H9 (cell line): ENCODE measurements at regions not wholly inside any gene's neighbourhood (a gene's known extent, or its start where the extent isn't known, plus 50 kb on each side); places are given as distances from the start of the nearest gene placed in this dataset.

Experiments
- DNase-seq: peaks from one replicate; pipeline ENCODE4 v3.0.0-alpha.2; 2017
- H2AFZ ChIP-seq: one replicate; pipeline ENCODE4 v1.6.1; 2013; ENCODE audit warnings: mild to moderate bottlenecking, low read length, control low read depth, moderate library complexity
- H2AK5ac ChIP-seq: 2 replicates; pipeline ENCODE4 v1.6.1; 2013; ENCODE audit warnings: low read length, control low read depth, mixed read lengths; ENCODE audit not compliant: insufficient read length
- H2BK120ac ChIP-seq: one replicate; pipeline ENCODE4 v1.6.1; 2013; ENCODE audit warnings: low read depth, mild to moderate bottlenecking, low read length, control low read depth, inconsistent platforms; ENCODE audit not compliant: poor library complexity, severe bottlenecking
- H2BK12ac ChIP-seq: 2 replicates; pipeline ENCODE4 v1.6.1; 2013; ENCODE audit warnings: low read length, control low read depth, mixed read lengths, low read depth; ENCODE audit not compliant: insufficient read length
- H2BK15ac ChIP-seq: 2 replicates; pipeline ENCODE4 v1.6.1; 2013; ENCODE audit warnings: low read depth, low read length, control low read depth
- H2BK20ac ChIP-seq: one replicate; pipeline ENCODE4 v1.6.1; 2013; ENCODE audit warnings: low read depth, mild to moderate bottlenecking, low read length, control low read depth, inconsistent platforms; ENCODE audit not compliant: poor library complexity, severe bottlenecking
- H2BK5ac ChIP-seq: 2 replicates; pipeline ENCODE4 v1.6.1; 2013; ENCODE audit warnings: low read length, control low read depth, mixed read lengths; ENCODE audit not compliant: insufficient read length
- H3K14ac ChIP-seq: 2 replicates; pipeline ENCODE4 v1.6.1; 2013; ENCODE audit warnings: low read length, control low read depth; ENCODE audit not compliant: insufficient read depth
- H3K18ac ChIP-seq: 2 replicates; pipeline ENCODE4 v1.6.1; 2013; ENCODE audit warnings: low read depth, mild to moderate bottlenecking, mixed read lengths, low read length, control low read depth; ENCODE audit not compliant: insufficient read length
- H3K23ac ChIP-seq: 2 replicates; pipeline ENCODE4 v1.6.1; 2013; ENCODE audit warnings: low read length, control low read depth, mixed read lengths, low read depth; ENCODE audit not compliant: insufficient read length
- H3K23me2 ChIP-seq: 2 replicates; pipeline ENCODE4 v1.6.1; 2013; ENCODE audit warnings: low read depth, mild to moderate bottlenecking, mixed read lengths, low read length, control low read depth; ENCODE audit not compliant: insufficient read length, poor library complexity, severe bottlenecking
- H3K27ac ChIP-seq: 2 replicates; pipeline ENCODE4 v1.5.1; 2013; ENCODE audit warnings: low read length, control low read depth, mixed read lengths, low read depth; ENCODE audit not compliant: insufficient read length
- H3K27me3 ChIP-seq: 2 replicates; pipeline ENCODE4 v1.6.1; 2013; ENCODE audit warnings: low read length, control low read depth, inconsistent platforms; ENCODE audit not compliant: insufficient read depth
- H3K4ac ChIP-seq: 2 replicates; pipeline ENCODE4 v1.6.1; 2013; ENCODE audit warnings: low read depth, mild to moderate bottlenecking, control low read depth, inconsistent platforms, low read length, moderate library complexity
- H3K4me1 ChIP-seq: 2 replicates; pipeline ENCODE4 v1.6.1; 2013; ENCODE audit warnings: low read length, control low read depth, inconsistent platforms; ENCODE audit not compliant: insufficient read depth
- H3K4me2 ChIP-seq: 2 replicates; pipeline ENCODE4 v1.6.1; 2013; ENCODE audit warnings: low read length, control low read depth, mixed read lengths; ENCODE audit not compliant: insufficient read length, insufficient read depth
- H3K56ac ChIP-seq: 2 replicates; pipeline ENCODE4 v1.6.1; 2013; ENCODE audit warnings: low read depth, mild to moderate bottlenecking, mixed read lengths, low read length, control low read depth; ENCODE audit not compliant: insufficient read length
- H3K79me1 ChIP-seq: 2 replicates; pipeline ENCODE4 v1.6.1; 2013; ENCODE audit warnings: low read depth, mild to moderate bottlenecking, moderate library complexity, low read length, control low read depth, inconsistent platforms; ENCODE audit not compliant: insufficient read depth, poor library complexity, severe bottlenecking
- H3K79me2 ChIP-seq: 2 replicates; pipeline ENCODE4 v1.6.1; 2013; ENCODE audit warnings: low read length, control low read depth, inconsistent platforms; ENCODE audit not compliant: insufficient read depth
- H3K9ac ChIP-seq: 2 replicates; pipeline ENCODE4 v1.6.1; 2013; ENCODE audit warnings: low read length, control low read depth, mixed read lengths; ENCODE audit not compliant: insufficient read length; ENCODE audit errors: extremely low read depth
- H3K9me3 ChIP-seq: one replicate; pipeline ENCODE4 v1.6.1; 2013; ENCODE audit warnings: low read depth, low read length, inconsistent platforms; ENCODE audit not compliant: control insufficient read depth
- H3T11ph ChIP-seq: one replicate; pipeline ENCODE4 v1.6.1; 2013; ENCODE audit warnings: mild to moderate bottlenecking, low read length, control low read depth, inconsistent platforms
- H4K20me1 ChIP-seq: one replicate; pipeline ENCODE4 v1.6.1; 2013; ENCODE audit not compliant: control insufficient read depth, insufficient read length, insufficient read depth
- H4K5ac ChIP-seq: 2 replicates; pipeline ENCODE4 v1.6.1; 2013; ENCODE audit warnings: low read depth, mild to moderate bottlenecking, mixed read lengths, low read length, control low read depth; ENCODE audit not compliant: insufficient read length
- H4K8ac ChIP-seq: replicated peaks from 2 replicates; pipeline ENCODE4 v1.6.1; 2013; ENCODE audit warnings: low read length, control low read depth, mixed read lengths, low read depth; ENCODE audit not compliant: insufficient read length
- H4K91ac ChIP-seq: 2 replicates; pipeline ENCODE4 v1.6.1; 2013; ENCODE audit warnings: low read depth, mild to moderate bottlenecking, moderate library complexity, mixed read lengths, low read length, control low read depth; ENCODE audit not compliant: insufficient read length
- H3K27ac Mint-ChIP-seq, 3 experiments: 2 replicates in 2 of 3; 3 replicates in 1 of 3; pipeline ENCODE4 v1.8.0; 2020 to 2021; ENCODE audit warnings: mixed read lengths in 3 of 3, mild to moderate bottlenecking in 1 of 3, moderate library complexity in 1 of 3
- H3K27me3 Mint-ChIP-seq: 2 replicates; pipeline ENCODE4 v1.8.0; 2021; ENCODE audit warnings: low read depth, mild to moderate bottlenecking, moderate library complexity, mixed read lengths
- H3K36me3 Mint-ChIP-seq, 3 experiments: 2 replicates in 2 of 3; 3 replicates in 1 of 3; pipeline ENCODE4 v1.8.0; 2020 to 2021; ENCODE audit warnings: low read depth in 3 of 3, mixed read lengths in 3 of 3; ENCODE audit not compliant: insufficient read depth in 1 of 3
- H3K4me1 Mint-ChIP-seq, 2 experiments: 2 replicates each; pipeline ENCODE4 v1.8.0; 2020; ENCODE audit warnings: mixed read lengths in 2 of 2
- H3K4me3 Mint-ChIP-seq, 2 experiments: 2 replicates in 1 of 2; 3 replicates in 1 of 2; pipeline ENCODE4 v1.8.0; 2020 to 2021; ENCODE audit warnings: mild to moderate bottlenecking in 2 of 2, mixed read lengths in 2 of 2, moderate library complexity in 1 of 2
- H3K9me3 Mint-ChIP-seq, 2 experiments: 2 replicates in 1 of 2; 3 replicates in 1 of 2; pipeline ENCODE4 v1.8.0; 2020; ENCODE audit warnings: mild to moderate bottlenecking in 2 of 2, mixed read lengths in 2 of 2, moderate library complexity in 1 of 2
- CTCF ChIP-seq: fragments of 200-600 bp; sonication (generic); conservative IDR thresholded peaks from 3 replicates; pipeline ENCODE4 v1.8.0; 2021; ENCODE audit warnings: antibody characterized with exemption, mild to moderate bottlenecking
- WGBS: extraction: QIAGEN DNeasy Blood & Tissue Kit; methylation state at CpG from one replicate; pipeline ENCODE4 v1.1.7; 2013; ENCODE audit warnings: missing lambda C conversion rate, low lambda C conversion rate, mixed read lengths; ENCODE audit not compliant: insufficient read length; ENCODE audit errors: extremely low coverage; 5-methylcytosine and 5-hydroxymethylcytosine counted together

- Histone ChIP-seq H3K14ac (no peak overlapping the region), H3K4me2 (no peak overlapping the region), H2BK5ac (no peak overlapping the region), H4K20me1 (no peaks in the 10 kb centered on the region), H3K18ac (no peak overlapping the region), H4K5ac (no peak overlapping the region), H3K23ac (no peak overlapping the region), H3K4ac (no peak overlapping the region), H4K8ac (no peak overlapping the region), H3K79me2 (no peaks in the 10 kb centered on the region), H3K23me2 (no peaks in the 10 kb centered on the region), H2AK5ac (no peak overlapping the region), H2AFZ (no peak overlapping the region), H3K27ac (no peak overlapping the region), H2BK12ac (no peak overlapping the region), H3T11ph (no peak overlapping the region), H3K79me1 (no peaks in the 10 kb centered on the region), H3K56ac (no peak overlapping the region), H3K9me3 (peaks cover 18% of the 10 kb centered on the region), H4K91ac (no peak overlapping the region), H2BK15ac (no peak overlapping the region), H3K9ac (no peak overlapping the region), H2BK120ac (no peak overlapping the region), H3K27me3 (no peaks in the 10 kb centered on the region), H2BK20ac (no peak overlapping the region), H3K4me1 (no peaks in the 10 kb centered on the region)
- no peaks in the 10 kb centered on the region; the same call in 1 of the 2 replicates for H3K27me3 Mint-ChIP-seq
- WGBS: no CpG with 5 or more reads among the region's 2 CpGs
- no peak for TF ChIP-seq CTCF
- no peak overlapping the region for H3K4me3 Mint-ChIP-seq
- H3K9me3 Mint-ChIP-seq: peaks cover 44 to 88% of the 10 kb centered on the region in 2 experiments
- H3K36me3 Mint-ChIP-seq: peaks cover 1 to 13% (median 4%) of the 10 kb centered on the region in 3 experiments; a peak in 5 of 7 replicates
- no peak for DNase-seq
- no peaks in the 10 kb centered on the region for H3K4me1 Mint-ChIP-seq
- H3K27ac Mint-ChIP-seq: no peak overlapping the region
These were observed 273.4 kb upstream of the GRIA3 start for GRCh38 chrX:122910697-122911096.
